OCI-LY1 (cell line): ENCODE measurements at regions not wholly inside any gene's neighbourhood (a gene's known extent, or its start where the extent isn't known, plus 50 kb on each side); places are given as distances from the start of the nearest gene placed in this dataset.

Experiments used
- H2AFZ ChIP-seq: fragments of 200-600 bp; sonication (generic), shearing (Covaris generic); 2 replicates; pipeline ENCODE4 v1.6.0; 2014; ENCODE audit warnings: antibody characterized with exemption, mild to moderate bottlenecking, low read length
- H3F3A ChIP-seq: fragments of 200-600 bp; sonication (generic), shearing (Covaris generic); 2 replicates; pipeline ENCODE4 v1.6.0; 2014; ENCODE audit warnings: mild to moderate bottlenecking, antibody characterized with exemption, low read length, moderate library complexity; ENCODE audit not compliant: insufficient read depth
- H3K27ac ChIP-seq: fragments of 200-600 bp; sonication (generic); 2 replicates; pipeline ENCODE4 v1.5.1; 2014; ENCODE audit warnings: low read length, mixed run types, mild to moderate bottlenecking, low read depth; ENCODE audit not compliant: poor library complexity, severe bottlenecking
- H3K27me3 ChIP-seq: fragments of 200-600 bp; sonication (generic); 2 replicates; pipeline ENCODE4 v1.6.0; 2014; ENCODE audit warnings: antibody characterized with exemption, mild to moderate bottlenecking, low read length, moderate library complexity; ENCODE audit not compliant: insufficient read depth
- H3K36me3 ChIP-seq: fragments of 200-600 bp; sonication (generic); 2 replicates; pipeline ENCODE4 v1.6.1; 2014; ENCODE audit warnings: mild to moderate bottlenecking, antibody characterized with exemption, low read length, moderate library complexity, mixed read lengths; ENCODE audit not compliant: insufficient read depth
- H3K4me1 ChIP-seq: fragments of 200-600 bp; sonication (generic); 2 replicates; pipeline ENCODE4 v1.5.1; 2014; ENCODE audit warnings: mild to moderate bottlenecking, low read length, moderate library complexity; ENCODE audit not compliant: insufficient read depth, severe bottlenecking
- H3K4me2 ChIP-seq: fragments of 200-600 bp; sonication (generic), shearing (Covaris generic); 2 replicates; pipeline ENCODE4 v1.6.1; 2014; ENCODE audit warnings: low read length
- H3K4me3 ChIP-seq: fragments of 200-600 bp; sonication (generic); 2 replicates; pipeline ENCODE4 v1.5.1; 2014; ENCODE audit warnings: low read length, low read depth, mild to moderate bottlenecking, mixed read lengths; ENCODE audit not compliant: poor library complexity, severe bottlenecking
- H3K79me2 ChIP-seq: fragments of 200-600 bp; shearing (Covaris generic); 2 replicates; pipeline ENCODE4 v1.6.1; 2016; ENCODE audit warnings: mixed run types, low read length, mixed read lengths; ENCODE audit not compliant: insufficient read depth
- H3K9ac ChIP-seq: fragments of 200-600 bp; sonication (generic), shearing (Covaris generic); 2 replicates; pipeline ENCODE4 v1.6.1; 2014; ENCODE audit warnings: mild to moderate bottlenecking, low read length, mixed read lengths
- H3K9me2 ChIP-seq: fragments of 200-600 bp; sonication (generic), shearing (Covaris generic); 2 replicates; pipeline ENCODE4 v1.6.1; 2014; ENCODE audit warnings: low read depth, mild to moderate bottlenecking, low read length, mixed read lengths
- H3K9me3 ChIP-seq: fragments of 200-600 bp; shearing (Covaris generic); 2 replicates; pipeline ENCODE4 v1.6.1; 2014; ENCODE audit warnings: low read length, mixed read lengths
- H4K20me1 ChIP-seq: fragments of 200-600 bp; sonication (generic), shearing (Covaris generic); 2 replicates; pipeline ENCODE4 v1.6.0; 2016; ENCODE audit warnings: mild to moderate bottlenecking, low read length; ENCODE audit not compliant: insufficient read depth
- CTCF ChIP-seq: fragments of 200-600 bp; sonication (generic), shearing (Covaris generic); IDR thresholded peaks from 2 replicates; pipeline ENCODE4 v1.5.1; 2017; ENCODE audit warnings: mild to moderate bottlenecking, antibody characterized with exemption, low read length, moderate library complexity, mixed read lengths
- EZH2 ChIP-seq: fragments of 200-600 bp; sonication (generic), shearing (Covaris generic); IDR thresholded peaks from 2 replicates; pipeline ENCODE4 v1.8.0; 2017; ENCODE audit warnings: borderline replicate concordance, mixed run types, mild to moderate bottlenecking, antibody characterized with exemption, low read length, moderate library complexity, mixed read lengths

GRCh38 chr6:119880840-119881239 lies 531.3 kb upstream of the MAN1A1 start:
- Histone ChIP-seq H4K20me1 (no peaks in the 10 kb centered on the region), H2AFZ (no peak overlapping the region), H3K4me3 (no peak overlapping the region)

GRCh38 chr6:119879731-119880130 lies 530.2 kb upstream of the MAN1A1 start:
- H3K9me2 ChIP-seq, result no peaks in the 10 kb centered on the region
- H4K20me1 ChIP-seq, result no peaks in the 10 kb centered on the region
- H3K9me3 ChIP-seq, result no peaks in the 10 kb centered on the region
- H3F3A ChIP-seq, result no peaks in the 10 kb centered on the region
- H3K79me2 ChIP-seq, result no peaks in the 10 kb centered on the region
- H3K36me3 ChIP-seq, result no peaks in the 10 kb centered on the region
- H2AFZ ChIP-seq, result no peak overlapping the region
- H3K4me2 ChIP-seq, result no peak overlapping the region
- no peaks in the 10 kb centered on the region for H3K27me3 ChIP-seq
- H3K27ac ChIP-seq, result no peak overlapping the region
- H3K9ac ChIP-seq, result no peak overlapping the region
- TF ChIP-seq CTCF (no peak), EZH2 (no peak)
- H3K4me3 ChIP-seq, result no peak overlapping the region
- no peaks in the 10 kb centered on the region for H3K4me1 ChIP-seq

More at GRCh38 chr6:119880840-119881239, 531.3 kb upstream of the MAN1A1 start:
- no peak for TF ChIP-seq CTCF
- TF ChIP-seq EZH2, result no peak
- no peaks in the 10 kb centered on the region for H3K9me3 ChIP-seq
- no peaks in the 10 kb centered on the region for H3K36me3 ChIP-seq
- H3K79me2 ChIP-seq, result no peaks in the 10 kb centered on the region
- no peaks in the 10 kb centered on the region for H3K27me3 ChIP-seq
- no peak overlapping the region for H3K9ac ChIP-seq
- H3K4me1 ChIP-seq, result no peaks in the 10 kb centered on the region
- no peaks in the 10 kb centered on the region for H3K9me2 ChIP-seq
- H3K4me2 ChIP-seq, result no peak overlapping the region
- no peak overlapping the region for H3K27ac ChIP-seq
- no peaks in the 10 kb centered on the region for H3F3A ChIP-seq

GRCh38 chr6:119874381-119874780 lies 524.8 kb upstream of the MAN1A1 start:
- Histone ChIP-seq H3K4me3 (no peak overlapping the region), H3K4me2 (no peak overlapping the region), H3K79me2 (no peaks in the 10 kb centered on the region), H3K36me3 (no peaks in the 10 kb centered on the region), H3K9ac (no peak overlapping the region), H2AFZ (no peak overlapping the region), H3K27ac (no peak overlapping the region), H3K27me3 (no peaks in the 10 kb centered on the region), H4K20me1 (no peaks in the 10 kb centered on the region), H3K9me2 (no peaks in the 10 kb centered on the region), H3K9me3 (no peaks in the 10 kb centered on the region), H3F3A (no peaks in the 10 kb centered on the region), H3K4me1 (no peaks in the 10 kb centered on the region)
- TF ChIP-seq EZH2, result no peak
- TF ChIP-seq CTCF, result no peak
